HFFc6 (cell line): ENCODE measurements at regions not wholly inside any gene's neighbourhood (a gene's known extent, or its start where the extent isn't known, plus 50 kb on each side); places are given as distances from the start of the nearest gene placed in this dataset.

Source experiments
- DNase-seq: peaks from one replicate; pipeline ENCODE4 v3.0.0-alpha.2; 2018
- H3K27ac Mint-ChIP-seq: 2 replicates; pipeline ENCODE4 v1.8.0; 2020; ENCODE audit warnings: mild to moderate bottlenecking, mixed read lengths
- H3K27me3 Mint-ChIP-seq: 2 replicates; pipeline ENCODE4 v1.8.0; 2021; ENCODE audit warnings: mild to moderate bottlenecking, moderate library complexity, mixed read lengths; ENCODE audit not compliant: insufficient read depth
- H3K36me3 Mint-ChIP-seq: 2 replicates; pipeline ENCODE4 v1.8.0; 2021; ENCODE audit warnings: low read depth, mixed read lengths
- H3K4me1 Mint-ChIP-seq: 2 replicates; pipeline ENCODE4 v1.8.0; 2020; ENCODE audit warnings: low read depth, mixed read lengths
- H3K4me3 Mint-ChIP-seq: 2 replicates; pipeline ENCODE4 v1.8.0; 2020; ENCODE audit warnings: mild to moderate bottlenecking, moderate library complexity, mixed read lengths
- H3K9me3 Mint-ChIP-seq: 2 replicates; pipeline ENCODE4 v1.8.0; 2020; ENCODE audit warnings: mild to moderate bottlenecking, mixed read lengths
- TF ChIP-seq, protein P1 (sequence below): fragments of 200-600 bp; sonication (generic); IDR thresholded peaks from 2 replicates; pipeline ENCODE4 v1.5.0; 2021; ENCODE audit warnings: antibody characterized with exemption, mild to moderate bottlenecking

DNA sequence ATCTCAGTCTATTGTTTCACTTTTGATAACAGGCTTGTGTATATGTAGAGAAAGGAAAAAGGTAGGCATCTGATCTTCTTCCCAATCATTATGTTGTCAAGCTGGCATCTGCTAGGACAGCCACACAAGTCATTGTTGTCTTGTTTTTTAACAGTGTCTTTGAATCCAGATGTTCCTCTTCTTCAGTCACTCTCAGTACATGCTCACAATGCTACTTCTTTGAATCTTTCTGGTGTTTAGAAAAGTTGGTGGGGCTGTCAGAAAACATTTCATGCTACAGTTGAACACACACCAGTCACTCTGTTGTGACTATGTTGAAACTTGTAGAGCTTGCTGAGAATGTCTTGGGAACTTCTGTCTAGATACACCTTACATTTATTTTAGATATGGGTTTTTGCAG, 1231.4 kb upstream of the MIR17HG start:
- no peaks in the 10 kb centered on the region for H3K4me1 Mint-ChIP-seq
- no peaks in the 10 kb centered on the region; the same call in 1 of the 2 replicates for H3K27me3 Mint-ChIP-seq
- H3K9me3 Mint-ChIP-seq, result no peaks in the 10 kb centered on the region; the same call in 1 of the 2 replicates
- H3K27ac Mint-ChIP-seq, result no peak overlapping the region
- TF ChIP-seq, protein P1, sequence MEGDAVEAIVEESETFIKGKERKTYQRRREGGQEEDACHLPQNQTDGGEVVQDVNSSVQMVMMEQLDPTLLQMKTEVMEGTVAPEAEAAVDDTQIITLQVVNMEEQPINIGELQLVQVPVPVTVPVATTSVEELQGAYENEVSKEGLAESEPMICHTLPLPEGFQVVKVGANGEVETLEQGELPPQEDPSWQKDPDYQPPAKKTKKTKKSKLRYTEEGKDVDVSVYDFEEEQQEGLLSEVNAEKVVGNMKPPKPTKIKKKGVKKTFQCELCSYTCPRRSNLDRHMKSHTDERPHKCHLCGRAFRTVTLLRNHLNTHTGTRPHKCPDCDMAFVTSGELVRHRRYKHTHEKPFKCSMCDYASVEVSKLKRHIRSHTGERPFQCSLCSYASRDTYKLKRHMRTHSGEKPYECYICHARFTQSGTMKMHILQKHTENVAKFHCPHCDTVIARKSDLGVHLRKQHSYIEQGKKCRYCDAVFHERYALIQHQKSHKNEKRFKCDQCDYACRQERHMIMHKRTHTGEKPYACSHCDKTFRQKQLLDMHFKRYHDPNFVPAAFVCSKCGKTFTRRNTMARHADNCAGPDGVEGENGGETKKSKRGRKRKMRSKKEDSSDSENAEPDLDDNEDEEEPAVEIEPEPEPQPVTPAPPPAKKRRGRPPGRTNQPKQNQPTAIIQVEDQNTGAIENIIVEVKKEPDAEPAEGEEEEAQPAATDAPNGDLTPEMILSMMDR, result no peak
- no peak for DNase-seq
- H3K4me3 Mint-ChIP-seq, result no peak overlapping the region
- no peaks in the 10 kb centered on the region for H3K36me3 Mint-ChIP-seq

DNA sequence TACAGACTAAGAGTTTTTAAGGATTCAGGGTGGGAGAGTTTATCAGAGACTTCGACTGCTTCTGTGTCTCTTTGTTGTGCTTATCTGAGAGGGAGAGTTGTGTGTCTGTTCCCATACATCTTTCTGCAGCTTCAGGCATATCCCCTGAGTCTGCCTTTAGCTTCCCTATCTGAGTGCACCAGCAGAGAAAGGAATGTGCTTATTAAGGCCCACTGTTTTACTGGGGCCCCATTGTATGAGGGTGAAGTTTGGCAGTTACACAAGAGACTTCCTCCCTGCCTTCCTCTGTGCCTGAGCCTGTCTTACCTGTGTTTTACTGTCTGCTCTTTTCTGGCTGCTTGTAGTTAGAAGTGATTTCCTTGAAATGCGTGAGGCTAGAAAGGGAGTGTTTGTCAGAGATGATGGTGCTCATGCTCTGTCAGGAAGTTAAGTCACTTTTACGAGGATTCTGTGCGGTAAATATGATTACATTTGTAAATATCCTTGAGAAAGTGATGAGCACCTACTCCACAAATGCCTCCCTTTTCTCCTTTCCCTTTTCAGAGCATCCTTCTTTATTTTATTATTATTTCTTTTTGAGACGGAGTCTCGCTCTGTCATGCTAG, 1228.9 kb upstream of the MIR17HG start:
- no peaks in the 10 kb centered on the region; the same call in 1 of the 2 replicates for H3K9me3 Mint-ChIP-seq
- H3K4me3 Mint-ChIP-seq, result no peak overlapping the region
- no peak for DNase-seq
- no peaks in the 10 kb centered on the region for H3K36me3 Mint-ChIP-seq
- H3K27me3 Mint-ChIP-seq, result no peaks in the 10 kb centered on the region; the same call in 1 of the 2 replicates
- H3K27ac Mint-ChIP-seq, result no peak overlapping the region
- TF ChIP-seq, protein P1, result no peak
- H3K4me1 Mint-ChIP-seq, result no peaks in the 10 kb centered on the region

DNA sequence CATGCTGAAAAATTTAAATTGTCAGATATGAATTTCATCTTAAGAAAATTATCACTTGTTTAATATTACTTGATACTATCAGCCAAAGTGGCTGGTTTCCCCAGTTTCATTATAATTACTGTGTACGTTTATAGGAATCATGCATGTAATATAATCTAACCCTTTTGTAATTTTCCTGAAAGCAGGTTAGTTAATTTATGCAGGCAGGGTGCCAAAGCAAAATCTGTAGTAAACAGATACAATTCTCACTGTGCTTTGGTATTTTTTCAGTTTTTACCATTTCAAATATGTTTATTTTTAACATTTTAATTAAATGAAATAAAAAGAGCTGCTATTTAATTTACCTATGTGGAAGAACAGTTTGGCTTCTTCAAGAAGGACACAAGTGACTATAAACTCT, 1227.5 kb upstream of the MIR17HG start:
- Mint-ChIP-seq H3K4me1 (no peaks in the 10 kb centered on the region), H3K9me3 (no peaks in the 10 kb centered on the region), H3K4me3 (no peak overlapping the region), H3K36me3 (no peaks in the 10 kb centered on the region), H3K27ac (no peak overlapping the region), H3K27me3 (no peaks in the 10 kb centered on the region; the same call in 1 of the 2 replicates)
- TF ChIP-seq, protein P1, result no peak
- DNase-seq, result no peak

DNA sequence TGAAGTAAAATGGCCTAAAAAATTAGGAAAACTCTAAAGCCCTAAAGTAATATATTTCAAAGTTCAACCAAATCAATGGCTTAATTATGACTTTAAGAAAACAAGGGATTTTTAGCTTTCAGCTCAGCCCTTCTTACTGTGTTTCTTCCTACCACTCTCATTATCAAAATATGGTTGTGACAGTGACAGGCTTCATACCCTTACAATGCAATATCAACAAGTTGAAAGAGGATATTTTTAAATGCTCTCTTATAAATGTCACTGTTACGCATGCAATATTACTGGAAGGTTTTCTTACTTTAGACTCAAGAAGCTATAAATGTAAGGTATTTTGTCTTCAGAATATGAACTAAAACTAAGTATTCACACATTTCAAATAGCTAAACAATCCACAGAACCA, 1225.7 kb upstream of the MIR17HG start:
- no peaks in the 10 kb centered on the region for H3K9me3 Mint-ChIP-seq
- TF ChIP-seq, protein P1, result no peak
- no peak overlapping the region for H3K27ac Mint-ChIP-seq
- no peak for DNase-seq
- H3K4me3 Mint-ChIP-seq, result no peak overlapping the region
- H3K36me3 Mint-ChIP-seq, result no peaks in the 10 kb centered on the region
- H3K27me3 Mint-ChIP-seq, result no peaks in the 10 kb centered on the region; the same call in 1 of the 2 replicates
- no peaks in the 10 kb centered on the region for H3K4me1 Mint-ChIP-seq

DNA sequence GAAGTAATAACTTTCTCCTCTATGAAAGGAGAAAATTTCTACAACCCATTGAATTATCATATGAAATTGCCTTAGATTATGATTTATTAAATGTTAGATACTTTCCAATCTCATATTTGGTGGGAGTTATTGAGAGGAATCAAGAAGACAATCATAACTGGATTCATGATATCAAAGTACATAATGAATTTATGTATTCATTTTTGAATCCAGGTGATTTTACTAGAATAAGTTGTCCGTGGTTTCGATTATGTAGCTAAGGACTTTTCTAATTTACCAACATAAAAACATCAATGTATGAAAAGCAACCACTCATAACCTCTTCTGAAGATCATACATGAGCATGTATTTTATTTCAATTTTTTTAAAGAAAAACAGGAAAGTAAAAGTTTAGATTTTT, 1225.0 kb upstream of the MIR17HG start:
- Mint-ChIP-seq H3K27me3 (no peaks in the 10 kb centered on the region; the same call in 1 of the 2 replicates), H3K9me3 (no peaks in the 10 kb centered on the region), H3K36me3 (no peaks in the 10 kb centered on the region), H3K4me3 (no peak overlapping the region), H3K27ac (no peak overlapping the region), H3K4me1 (no peaks in the 10 kb centered on the region)
- TF ChIP-seq, protein P1, result no peak
- DNase-seq, result no peak
